GM19099 (cell line): ENCODE measurements at regions not wholly inside any gene's neighbourhood (a gene's known extent, or its start where the extent isn't known, plus 50 kb on each side); places are given as distances from the start of the nearest gene placed in this dataset.

Experiments
- POLR2A ChIP-seq: IDR thresholded peaks from 3 replicates; pipeline ENCODE4 v1.6.1; 2011; ENCODE audit warnings: low read depth; ENCODE audit not compliant: insufficient read length; ENCODE audit errors: extremely low read depth

GRCh38 chr17:72416054-72416675 is 295.3 kb downstream of the SOX9 start:
- no peak for TF ChIP-seq POLR2A

DNA sequence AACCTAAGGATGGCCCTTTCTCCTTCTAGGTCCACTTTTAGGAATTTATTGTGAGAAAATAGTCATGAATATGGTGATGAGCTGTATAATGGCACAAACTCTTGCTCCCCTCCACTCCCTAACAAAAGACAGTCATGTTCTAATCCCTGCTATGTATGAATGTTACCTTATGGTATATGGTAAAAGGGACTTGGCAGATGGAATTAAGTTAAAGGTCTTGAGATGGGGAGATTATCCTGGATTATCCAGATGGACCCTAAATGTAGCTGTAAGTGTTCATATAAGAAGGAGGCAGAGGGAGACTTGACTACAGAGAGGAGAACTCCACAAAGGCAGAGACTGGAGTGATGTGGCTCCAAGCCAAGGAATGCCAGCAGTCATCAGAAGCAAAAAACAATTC is 296.1 kb downstream of the SOX9 start:
- no peak for TF ChIP-seq POLR2A

DNA sequence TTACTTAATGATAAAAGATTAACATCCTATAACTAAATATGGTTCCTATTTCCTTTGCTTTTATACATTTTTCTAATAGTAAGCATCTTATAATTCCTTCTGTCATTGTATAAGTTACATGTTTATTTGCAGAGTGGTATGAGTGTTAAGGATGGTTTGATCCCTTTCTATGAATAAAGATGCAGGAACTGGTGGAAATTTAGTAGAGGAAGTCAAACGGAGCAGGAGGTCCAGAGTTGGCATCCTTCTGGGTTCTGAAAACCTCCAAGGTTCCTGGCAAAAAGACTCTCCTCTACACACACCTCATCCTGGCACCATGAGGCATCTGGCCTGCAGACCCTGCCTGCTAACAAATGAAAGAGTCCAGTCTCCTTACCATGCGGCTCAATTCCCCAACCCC is 296.8 kb downstream of the SOX9 start:
- TF ChIP-seq POLR2A, result no peak

DNA sequence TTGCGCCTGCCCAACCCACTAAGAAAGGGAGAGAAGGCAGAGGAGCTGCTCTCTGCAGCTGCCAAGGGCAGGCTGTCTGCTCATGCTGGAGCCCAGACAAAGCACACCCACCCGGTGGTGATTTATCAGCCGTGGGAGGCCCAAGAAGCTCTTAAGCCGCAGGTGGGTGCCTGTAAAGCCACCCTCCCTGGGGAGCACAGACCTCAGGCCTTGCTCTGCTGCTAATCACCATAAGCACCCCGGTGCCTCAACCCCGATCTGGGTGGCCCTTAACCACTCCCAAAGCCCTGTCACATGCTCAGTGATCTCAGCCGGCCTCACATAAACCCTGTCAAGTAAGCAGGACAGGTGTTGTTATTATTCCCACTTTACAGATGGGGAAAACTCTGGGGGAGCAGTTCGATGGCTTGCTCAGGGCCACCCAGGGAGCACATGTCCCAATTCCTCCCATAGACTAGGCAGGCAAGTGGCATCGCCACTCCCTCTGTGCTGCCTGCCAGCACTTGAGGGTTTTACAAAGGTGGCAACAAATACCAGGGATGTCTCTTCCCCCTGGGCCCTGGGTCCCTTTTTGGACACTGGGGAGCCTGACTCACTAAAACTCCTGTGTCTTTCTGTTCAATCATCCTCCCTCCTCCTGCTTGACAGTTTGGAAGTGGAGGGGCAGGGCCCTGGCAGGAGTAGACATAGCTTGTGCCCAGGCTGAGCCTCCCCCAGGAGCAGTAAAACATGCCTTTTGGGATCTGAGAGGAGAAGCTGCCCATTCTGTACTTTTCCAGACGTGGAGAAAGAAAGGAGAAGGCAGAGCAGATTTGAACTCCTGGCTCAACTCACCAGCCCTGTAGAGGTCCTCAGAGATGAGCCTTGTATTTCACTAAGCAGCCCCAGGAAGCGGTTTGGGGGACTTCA is 299.3 kb downstream of the SOX9 start:
- TF ChIP-seq POLR2A, result peak; percentile 46

DNA sequence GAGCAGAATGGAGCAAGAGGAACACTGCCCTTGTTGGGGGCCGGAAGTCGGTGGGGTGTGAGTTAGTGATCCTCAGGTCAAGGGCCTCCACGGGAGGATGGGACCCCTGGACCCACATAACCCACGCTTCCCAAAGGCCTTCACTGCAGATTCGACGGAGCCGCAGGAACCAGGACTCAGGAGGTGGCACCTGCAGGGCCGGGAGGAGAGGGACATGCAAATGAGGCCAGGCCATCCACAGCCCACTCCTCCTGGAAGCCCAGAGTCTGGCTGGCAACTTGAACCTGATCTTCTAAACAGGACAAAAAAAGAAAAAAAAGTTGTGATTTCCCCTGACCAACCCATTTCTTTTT is 299.9 kb downstream of the SOX9 start:
- no peak for TF ChIP-seq POLR2A

DNA sequence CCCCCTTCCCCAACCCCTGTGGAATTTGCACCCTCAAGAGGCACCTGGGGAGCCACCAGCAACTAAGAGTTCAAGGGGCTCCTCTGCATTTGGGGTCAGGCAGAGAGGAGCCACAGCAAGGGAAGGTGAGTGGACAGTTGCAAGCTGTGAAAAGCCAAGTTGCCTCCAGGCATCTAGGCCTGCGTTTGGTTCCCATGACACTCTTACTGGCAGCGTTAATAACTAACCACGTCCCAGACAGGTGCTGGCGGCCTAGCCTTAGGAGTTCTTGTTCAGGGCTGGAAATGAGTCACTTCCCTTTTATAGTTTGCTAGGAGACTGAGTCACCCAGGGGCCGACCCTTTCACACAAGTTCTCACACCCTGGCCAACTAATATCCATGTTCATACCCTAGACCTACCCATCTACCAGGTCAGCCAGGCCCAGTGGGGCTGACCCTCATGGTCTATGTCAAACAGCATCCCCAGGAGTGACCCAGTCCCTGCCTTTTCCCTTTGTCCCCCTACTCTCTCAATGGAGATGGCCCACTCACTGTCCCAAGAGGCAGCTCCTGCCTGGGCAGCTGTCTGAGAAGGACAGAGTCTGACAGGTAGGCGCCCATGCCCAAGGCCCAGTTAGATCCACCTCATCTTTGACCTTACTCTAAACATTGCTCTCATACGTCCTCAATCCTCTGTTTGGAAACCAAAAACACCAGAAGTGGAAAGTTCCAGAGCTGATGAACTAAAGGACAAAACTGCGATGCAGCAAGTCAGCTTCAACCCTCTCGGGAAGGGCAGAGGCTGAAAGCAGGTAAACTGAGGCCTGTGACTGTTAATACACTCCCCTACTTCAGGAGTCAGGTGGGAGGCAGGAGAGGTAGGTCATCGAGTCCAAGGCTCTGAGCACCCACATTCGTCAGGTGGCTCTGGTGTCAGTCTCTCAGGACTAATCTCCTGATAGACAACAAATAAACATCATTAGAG is 300.6 kb downstream of the SOX9 start:
- TF ChIP-seq POLR2A, result peak; percentile 55

DNA sequence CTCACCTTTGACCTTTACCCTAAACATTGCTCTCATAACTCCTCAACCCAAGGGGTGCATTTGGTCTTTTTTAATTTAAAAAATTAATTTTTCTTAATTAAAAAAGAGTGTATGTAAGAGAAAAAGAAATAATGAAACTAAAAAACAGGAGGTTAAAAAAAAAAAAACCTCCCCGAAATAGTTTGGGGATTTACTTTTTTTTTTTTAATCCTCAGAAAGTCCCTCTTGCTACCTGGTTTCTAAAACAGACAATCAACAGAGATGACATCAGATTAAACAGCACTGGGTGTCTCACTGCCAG is 301.3 kb downstream of the SOX9 start:
- TF ChIP-seq POLR2A, result no peak

- TF ChIP-seq POLR2A, result peak; percentile 51
Measured at GRCh38 chr17:72422505-72423285, 301.9 kb downstream of the SOX9 start.

DNA sequence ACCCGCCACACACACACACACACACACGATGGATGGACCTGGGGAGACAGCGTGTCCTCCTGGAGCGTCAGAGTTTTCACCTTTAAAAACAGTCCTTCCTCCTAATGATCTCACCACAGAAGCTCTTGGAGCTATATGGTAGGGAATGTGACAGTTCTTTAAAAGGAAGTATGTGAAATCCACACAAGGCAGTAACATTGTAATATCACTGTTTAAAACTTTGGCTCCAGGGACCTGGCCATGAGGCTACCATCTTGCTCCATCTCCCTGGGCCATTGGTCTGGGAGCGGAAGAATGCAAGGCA is 302.4 kb downstream of the SOX9 start:
- no peak for TF ChIP-seq POLR2A

- no peak for TF ChIP-seq POLR2A
Measured at GRCh38 chr17:72423718-72424117, 302.9 kb downstream of the SOX9 start.

DNA sequence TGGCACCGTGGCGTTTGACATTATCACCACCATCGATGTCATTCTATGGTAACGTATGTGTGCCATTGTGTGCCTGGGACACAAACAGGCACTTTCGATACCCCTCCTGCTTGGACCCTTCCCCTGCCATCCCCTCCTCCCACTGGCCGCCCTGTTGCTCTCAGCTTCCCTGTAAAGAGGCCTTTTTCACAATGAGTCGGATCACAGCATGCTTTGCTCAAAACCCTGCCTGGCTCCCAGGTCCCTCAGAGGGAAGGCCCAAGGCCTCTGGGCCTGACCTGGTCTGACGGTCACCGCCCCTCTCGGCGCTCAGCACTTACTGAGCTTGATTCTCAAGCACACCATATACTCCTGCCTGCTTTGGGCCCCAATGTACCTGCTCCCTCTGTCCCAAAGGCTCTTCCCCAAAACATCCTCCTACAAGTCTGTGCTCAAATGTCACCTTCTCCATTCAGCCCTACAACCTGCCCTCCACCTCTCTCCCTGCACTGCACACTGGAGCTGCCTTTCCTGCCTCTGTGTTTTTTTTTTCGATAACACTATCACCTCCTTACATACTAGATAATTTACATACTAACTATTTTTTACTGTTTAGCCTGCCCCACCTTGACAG is 303.8 kb downstream of the SOX9 start:
- TF ChIP-seq POLR2A, result no peak

GRCh38 chr17:72425133-72425793 is 304.4 kb downstream of the SOX9 start:
- TF ChIP-seq POLR2A, result peak; percentile 26

DNA sequence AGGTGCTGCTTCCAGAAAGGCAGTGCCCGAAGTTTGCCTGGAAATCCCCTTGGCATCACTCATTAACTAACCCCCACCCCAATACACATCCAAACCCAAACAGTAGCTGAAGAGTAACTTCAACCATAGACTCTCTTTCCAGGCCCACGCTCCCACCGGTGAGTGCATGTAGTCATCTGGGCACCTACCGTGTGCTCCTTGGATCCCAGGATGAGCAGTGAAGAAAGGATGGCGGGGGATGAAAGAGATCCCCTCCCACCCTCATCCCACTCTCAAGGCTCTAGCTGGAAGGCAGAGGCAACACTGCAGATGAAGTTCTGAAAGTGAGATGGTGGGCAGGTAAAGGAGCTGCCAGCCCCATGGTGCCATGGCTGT is 305.0 kb downstream of the SOX9 start:
- no peak for TF ChIP-seq POLR2A

GRCh38 chr17:72426321-72426720 is 305.5 kb downstream of the SOX9 start:
- no peak for TF ChIP-seq POLR2A
